ENCODE measurements at regions not wholly inside any gene's neighbourhood (a gene's known extent, or its start where the extent isn't known, plus 50 kb on each side); places are given as distances from the start of the nearest gene placed in this dataset.

- ChIA-PET CTCF (no interaction called here), POLR2A (ENCODE audit: unreplicated experiment) (no interaction called here)
- peak in 1 of 2 experiments; percentile 9 for DNase-seq
- peak overlapping the region; percentile 50; the same call in 1 of the 2 replicates for H2AFZ ChIP-seq
- peaks cover 6% of the 10 kb centered on the region for H3K4me1 ChIP-seq (replicated peaks; ENCODE audit: insufficient read depth)
- H3K4me2 ChIP-seq, result no peak overlapping the region
- H3K9me3 ChIP-seq (ENCODE audit: insufficient read depth, low read depth), result no peaks in the 10 kb centered on the region
- no peak overlapping the region for H3K4me3 ChIP-seq
- no peaks in the 10 kb centered on the region for H3K9me2 ChIP-seq (ENCODE audit: insufficient read depth)
- no peaks in the 10 kb centered on the region for H3K27me3 ChIP-seq (ENCODE audit: insufficient read depth, low read depth)
- intact Hi-C loops (cut with micrococcal nuclease; ENCODE audit: unreplicated experiment), result no loop called here
- TF ChIP-seq CTCF (conservative IDR thresholded peaks at IDR 0.05) (no peak), EZH2 (IDR thresholded peaks at IDR 0.05; ENCODE audit: low read depth) (no peak)
- no TSS peak for BruUV-seq (replicated peaks)
- peak overlapping the region; percentile 42; the same call in 1 of the 2 replicates for H3K27ac ChIP-seq
- H3F3A ChIP-seq (ENCODE audit: insufficient read depth, low read depth), result no peaks in the 10 kb centered on the region
- H3K79me2 ChIP-seq (ENCODE audit: low read depth), result no peaks in the 10 kb centered on the region
- no peaks in the 10 kb centered on the region for H4K20me1 ChIP-seq (ENCODE audit: insufficient read depth)
- no peaks in the 10 kb centered on the region for H3K36me3 ChIP-seq (ENCODE audit: low read depth)
These were observed 172.5 kb downstream of the FOXA2 start for GRCh38 chr20:22411627-22412450.

DNA sequence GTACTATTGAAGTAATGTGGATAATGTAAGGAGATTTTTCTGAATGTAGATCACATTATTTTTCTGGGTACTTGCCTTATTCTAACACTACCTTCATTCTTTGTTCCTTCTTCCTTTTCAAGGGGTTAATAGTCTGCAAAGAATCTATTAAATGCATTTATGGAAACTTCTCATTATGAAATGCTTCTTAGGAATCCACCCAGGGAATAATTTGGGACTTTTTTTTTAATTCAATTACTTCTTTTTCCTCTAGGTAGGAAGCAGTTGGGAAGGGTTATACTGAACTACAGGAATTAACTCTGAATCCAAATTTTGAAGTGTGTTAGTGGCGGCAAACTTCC lies 173.1 kb downstream of the FOXA2 start:
- ChIA-PET CTCF (no interaction called here), POLR2A (ENCODE audit: unreplicated experiment) (no interaction called here)
- peaks cover 6% of the 10 kb centered on the region for H3K4me1 ChIP-seq (replicated peaks; ENCODE audit: insufficient read depth)
- no peak for DNase-seq
- H3K9me3 ChIP-seq (ENCODE audit: insufficient read depth, low read depth), result no peaks in the 10 kb centered on the region
- H3K27ac ChIP-seq, result no peak overlapping the region
- intact Hi-C loops (cut with micrococcal nuclease; ENCODE audit: unreplicated experiment), result no loop called here
- H3K9me2 ChIP-seq (ENCODE audit: insufficient read depth), result no peaks in the 10 kb centered on the region
- H3K79me2 ChIP-seq (ENCODE audit: low read depth), result no peaks in the 10 kb centered on the region
- H4K20me1 ChIP-seq (ENCODE audit: insufficient read depth), result no peaks in the 10 kb centered on the region
- no peaks in the 10 kb centered on the region for H3F3A ChIP-seq (ENCODE audit: insufficient read depth, low read depth)
- no peak overlapping the region for H3K4me2 ChIP-seq
- H3K27me3 ChIP-seq (ENCODE audit: insufficient read depth, low read depth), result no peaks in the 10 kb centered on the region
- H3K4me3 ChIP-seq, result no peak overlapping the region
- no peak overlapping the region for H2AFZ ChIP-seq
- H3K36me3 ChIP-seq (ENCODE audit: low read depth), result no peaks in the 10 kb centered on the region
- BruUV-seq (replicated peaks), result TSS peak; percentile 36
- TF ChIP-seq EZH2 (IDR thresholded peaks at IDR 0.05; ENCODE audit: low read depth), result no peak

DNA sequence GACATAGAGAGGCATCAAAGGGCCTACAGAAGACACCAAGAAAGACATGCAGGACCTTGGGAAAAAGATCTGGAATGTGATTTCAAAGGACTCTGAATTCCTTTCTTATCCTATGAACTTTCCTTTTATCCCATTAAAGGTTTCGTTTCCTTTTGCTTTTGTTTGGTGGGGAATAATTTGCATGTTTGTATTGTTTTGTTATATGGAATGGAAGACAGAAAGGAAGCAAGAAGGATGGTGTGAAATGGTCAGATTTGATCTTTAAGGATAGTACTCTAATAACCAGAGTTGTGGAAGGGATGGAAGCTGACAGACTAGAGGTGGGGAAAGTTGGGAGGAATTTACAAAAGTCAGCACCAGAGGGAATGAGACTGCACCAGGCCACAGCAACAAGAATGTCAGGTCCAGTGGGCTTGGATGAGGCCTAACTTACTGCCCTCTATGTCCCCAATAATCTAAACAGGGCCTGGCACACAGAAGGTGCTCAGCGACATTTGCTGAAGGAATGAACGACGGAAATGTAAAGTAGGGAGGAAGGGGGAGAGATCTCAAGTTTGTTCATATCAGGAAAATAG lies 173.7 kb downstream of the FOXA2 start:
- ChIA-PET CTCF (no interaction called here), POLR2A (ENCODE audit: unreplicated experiment) (no interaction called here)
- H3F3A ChIP-seq (ENCODE audit: insufficient read depth, low read depth), result no peaks in the 10 kb centered on the region
- no peak overlapping the region for H3K4me3 ChIP-seq
- H4K20me1 ChIP-seq (ENCODE audit: insufficient read depth), result no peaks in the 10 kb centered on the region
- no peaks in the 10 kb centered on the region for H3K9me3 ChIP-seq (ENCODE audit: insufficient read depth, low read depth)
- H3K4me2 ChIP-seq, result no peak overlapping the region
- no peaks in the 10 kb centered on the region for H3K36me3 ChIP-seq (ENCODE audit: low read depth)
- H3K27me3 ChIP-seq (ENCODE audit: insufficient read depth, low read depth), result no peaks in the 10 kb centered on the region
- peaks cover 6% of the 10 kb centered on the region for H3K4me1 ChIP-seq (replicated peaks; ENCODE audit: insufficient read depth)
- H2AFZ ChIP-seq, result no peak overlapping the region
- intact Hi-C loops (cut with micrococcal nuclease; ENCODE audit: unreplicated experiment), result no loop called here
- BruUV-seq (replicated peaks), result no TSS peak
- no peaks in the 10 kb centered on the region for H3K79me2 ChIP-seq (ENCODE audit: low read depth)
- H3K27ac ChIP-seq, result no peak overlapping the region
- no peaks in the 10 kb centered on the region for H3K9me2 ChIP-seq (ENCODE audit: insufficient read depth)
- DNase-seq, result no peak
- TF ChIP-seq CTCF (conservative IDR thresholded peaks at IDR 0.05) (no peak), EZH2 (IDR thresholded peaks at IDR 0.05; ENCODE audit: low read depth) (no peak)
